Stomach (tissue), 4 donors: ENCODE measurements at regions not wholly inside any gene's neighbourhood (a gene's known extent, or its start where the extent isn't known, plus 50 kb on each side); places are given as distances from the start of the nearest gene placed in this dataset.

Experiments used
- CTCF ChIP-seq, 7 experiments: fragments of 450-650 bp in 4 of 7; fragments of 200-600 bp in 3 of 7; sonication (generic) in 3 of 7; IDR thresholded peaks; one replicate each; pipeline ENCODE4 v1.5.1; 2016 to 2019; ENCODE audit warnings: antibody characterized with exemption in 7 of 7, control low read depth in 2 of 7, mild to moderate bottlenecking in 1 of 7
- EP300 ChIP-seq: sonication (generic); formaldehyde crosslinking; IDR thresholded peaks from one replicate; pipeline ENCODE4 v1.6.1; 2017; ENCODE audit warnings: antibody characterized with exemption
- POLR2A ChIP-seq, 4 donors: fragments of 450-650 bp; IDR thresholded peaks; one replicate each; pipeline ENCODE4 v1.6.1; 2016; ENCODE audit warnings: antibody characterized with exemption in 4 of 4, control low read depth in 2 of 4, mild to moderate bottlenecking in 1 of 4, moderate library complexity in 1 of 4
- POLR2AphosphoS5 ChIP-seq, 3 donors: sonication (generic); formaldehyde crosslinking; IDR thresholded peaks; one replicate each; pipeline ENCODE4 v1.6.1; 2016; ENCODE audit warnings: antibody characterized with exemption in 3 of 3

GRCh38 chr11:134634897-134635831, 223.1 kb upstream of the B3GAT1 start:
- TF ChIP-seq POLR2A (IDR thresholded peaks at IDR 0.05), result no peak
- TF ChIP-seq CTCF (IDR thresholded peaks at IDR 0.05), result no peak
- TF ChIP-seq POLR2AphosphoS5 (IDR thresholded peaks at IDR 0.05), result no peak
- no peak for TF ChIP-seq EP300
